ENCODE measurements at regions not wholly inside any gene's neighbourhood (a gene's known extent, or its start where the extent isn't known, plus 50 kb on each side); places are given as distances from the start of the nearest gene placed in this dataset.

- intact Hi-C loops (cut with DNase I; ENCODE audit: low total_unique reads) = no loop called here
- Histone ChIP-seq H3K4me3 (no peak overlapping the region), H3K36me3 (no peaks in the 10 kb centered on the region), H3K27ac (no peak overlapping the region), H3K27me3 (peaks cover 0 to 19% of the 10 kb centered on the region in 2 donors), H3K9me3 (no peaks in the 10 kb centered on the region), H3K4me1 (no peaks in the 10 kb centered on the region)
- no peak for TF ChIP-seq POLR2A (IDR thresholded peaks at IDR 0.05)
- no peak for TF ChIP-seq CTCF (IDR thresholded peaks at IDR 0.05)
- TF ChIP-seq POLR2AphosphoS5 (IDR thresholded peaks at IDR 0.05) = no peak
- DNase-seq (ENCODE audit: low spot score in 2 of 2) = no peak
Observed at GRCh38 chrX:139299309-139299708, 231.2 kb upstream of the F9 start.

DNA sequence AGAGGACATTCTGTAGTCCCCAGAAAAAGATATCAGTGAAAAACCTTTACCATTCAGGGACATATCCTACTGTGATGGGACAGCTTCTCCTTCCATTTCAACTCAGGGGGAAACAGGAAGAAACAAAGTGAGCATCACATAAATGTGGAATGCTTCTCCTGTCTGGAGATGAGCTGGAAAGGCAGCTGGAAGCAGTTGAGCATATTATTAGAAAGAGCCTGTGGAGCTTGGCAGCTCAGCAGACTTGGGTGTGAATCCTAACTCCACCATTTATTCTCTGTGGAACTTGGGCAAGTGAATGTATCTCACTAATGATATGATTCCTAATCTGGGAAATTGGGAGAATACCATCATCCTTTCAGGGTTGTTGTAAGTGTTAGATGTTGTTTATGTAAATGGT lies 232.1 kb upstream of the F9 start:
- DNase-seq (ENCODE audit: low spot score in 2 of 2) = no peak
- peaks cover 0 to 25% of the 10 kb centered on the region in 2 donors for H3K27me3 ChIP-seq
- no peaks in the 10 kb centered on the region for H3K4me1 ChIP-seq
- H3K9me3 ChIP-seq = no peaks in the 10 kb centered on the region
- no peaks in the 10 kb centered on the region for H3K36me3 ChIP-seq
- H3K4me3 ChIP-seq = no peak overlapping the region
- TF ChIP-seq POLR2A (IDR thresholded peaks at IDR 0.05) = no peak
- no peak for TF ChIP-seq POLR2AphosphoS5 (IDR thresholded peaks at IDR 0.05)
- no peak for TF ChIP-seq CTCF (IDR thresholded peaks at IDR 0.05)
- intact Hi-C loops (cut with DNase I; ENCODE audit: low total_unique reads) = no loop called here
- H3K27ac ChIP-seq = no peak overlapping the region

- H3K27me3 ChIP-seq = peaks cover 0 to 25% of the 10 kb centered on the region in 2 donors
- intact Hi-C loops (cut with DNase I; ENCODE audit: low total_unique reads) = no loop called here
- no peak for TF ChIP-seq CTCF (IDR thresholded peaks at IDR 0.05)
- no peaks in the 10 kb centered on the region for H3K9me3 ChIP-seq
- no peaks in the 10 kb centered on the region for H3K4me1 ChIP-seq
- no peak for DNase-seq (ENCODE audit: low spot score in 2 of 2)
- no peaks in the 10 kb centered on the region for H3K36me3 ChIP-seq
- H3K27ac ChIP-seq = no peak overlapping the region
- H3K4me3 ChIP-seq = no peak overlapping the region
Observed at GRCh38 chrX:139297638-139298037, 232.9 kb upstream of the F9 start.

DNA sequence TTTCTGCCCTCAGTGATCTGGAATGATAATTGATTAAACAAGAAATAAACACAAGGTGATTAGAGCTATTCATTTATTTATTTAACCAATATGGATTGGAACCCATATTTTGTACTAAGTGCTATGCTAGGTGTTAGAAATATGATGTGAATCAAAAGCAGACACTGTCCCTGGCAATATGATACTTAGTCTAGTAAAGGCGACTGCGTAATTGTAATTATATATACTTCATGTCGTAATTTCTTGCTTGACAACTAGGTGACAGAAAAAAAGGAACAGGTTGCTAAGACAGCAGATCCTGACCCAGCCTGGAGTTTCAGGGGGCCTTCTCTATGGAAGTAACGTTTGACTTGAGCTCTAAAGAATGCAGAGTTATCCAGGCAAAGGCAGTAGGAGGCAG lies 236.5 kb upstream of the F9 start:
- Histone ChIP-seq H3K27me3 (peaks cover 0 to 20% of the 10 kb centered on the region in 2 donors), H3K4me3 (no peak overlapping the region), H3K9me3 (no peaks in the 10 kb centered on the region), H3K27ac (no peak overlapping the region), H3K36me3 (no peaks in the 10 kb centered on the region), H3K4me1 (no peaks in the 10 kb centered on the region)
- intact Hi-C loops (cut with DNase I; ENCODE audit: low total_unique reads) = no loop called here
- no peak for TF ChIP-seq CTCF (IDR thresholded peaks at IDR 0.05)
- TF ChIP-seq POLR2AphosphoS5 (IDR thresholded peaks at IDR 0.05) = no peak
- no peak for TF ChIP-seq POLR2A (IDR thresholded peaks at IDR 0.05)
- DNase-seq (ENCODE audit: low spot score in 2 of 2) = no peak

DNA sequence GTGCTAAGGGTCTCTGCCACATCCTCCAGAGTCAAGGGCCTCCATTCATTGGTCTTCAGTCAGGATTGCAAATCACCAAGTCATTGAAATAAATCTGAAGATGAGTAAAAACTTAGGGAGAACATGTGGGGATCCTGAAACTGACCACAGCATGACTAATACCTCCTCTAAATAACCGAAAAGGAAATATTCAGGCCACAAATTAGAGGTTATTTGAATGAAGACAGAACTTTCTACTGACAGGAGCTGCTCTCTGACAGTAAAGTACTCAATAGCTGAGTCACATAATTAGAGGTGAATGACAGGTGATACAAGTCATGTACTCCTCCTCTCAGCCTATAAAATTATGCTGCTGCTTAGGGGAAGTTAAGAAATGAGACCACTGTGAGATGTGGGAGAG lies 240.2 kb upstream of the F9 start:
- H3K4me3 ChIP-seq = no peak overlapping the region
- TF ChIP-seq POLR2A (IDR thresholded peaks at IDR 0.05) (no peak), CTCF (IDR thresholded peaks at IDR 0.05) (no peak), POLR2AphosphoS5 (IDR thresholded peaks at IDR 0.05) (no peak)
- peaks cover 0 to 13% of the 10 kb centered on the region in 2 donors for H3K27me3 ChIP-seq
- H3K27ac ChIP-seq = no peak overlapping the region
- no peaks in the 10 kb centered on the region for H3K36me3 ChIP-seq
- no peaks in the 10 kb centered on the region for H3K4me1 ChIP-seq
- intact Hi-C loops (cut with DNase I; ENCODE audit: low total_unique reads) = no loop called here
- DNase-seq (ENCODE audit: low spot score in 2 of 2) = no peak
- no peaks in the 10 kb centered on the region for H3K9me3 ChIP-seq

Measured in breast epithelium (tissue), 4 donors.